Prostate gland (tissue), 2 donors: ENCODE measurements at regions not wholly inside any gene's neighbourhood (a gene's known extent, or its start where the extent isn't known, plus 50 kb on each side); places are given as distances from the start of the nearest gene placed in this dataset.
"Not testable (repeated sequence)": the region's sequence is repeated elsewhere in the genome, so short reads cannot be mapped to it uniquely, and the experiment has no call there.

Experiments used
- DNase-seq: peaks from one replicate; pipeline ENCODE4 v3.0.0-alpha.2; 2019; ENCODE audit warnings: low spot score
- H3K27ac ChIP-seq, 2 donors: fragments of 200-600 bp; sonication (generic); 2 replicates each; pipeline ENCODE4 v1.5.1; 2017 to 2019
- H3K27me3 ChIP-seq: fragments of 200-600 bp; sonication (generic); replicated peaks from 2 replicates; pipeline ENCODE4 v1.5.1; 2019; ENCODE audit not compliant: insufficient read depth
- H3K36me3 ChIP-seq, 2 donors: fragments of 200-600 bp; sonication (generic); 1 replicate in 1 of 2; 2 replicates in 1 of 2; pipeline versions ENCODE4 v1.5.1 to v1.8.1; 2017 to 2019
- H3K4me1 ChIP-seq: fragments of 200-600 bp; sonication (generic); replicated peaks from 2 replicates; pipeline ENCODE4 v1.5.1; 2019
- H3K4me3 ChIP-seq, 2 donors: fragments of 200-600 bp; sonication (generic); 2 replicates each; pipeline ENCODE4 v1.5.1; 2017 to 2019
- H3K9me3 ChIP-seq: fragments of 200-600 bp; sonication (generic); 2 replicates; pipeline ENCODE4 v1.5.1; 2017
- CTCF ChIP-seq, 4 experiments: fragments of 200-600 bp in 2 of 4; fragments of 450-650 bp in 2 of 4; sonication (generic) in 2 of 4; IDR thresholded peaks; 1 replicate in 3 of 4; 2 replicates in 1 of 4; pipeline ENCODE4 v1.5.1; 2016 to 2019; ENCODE audit warnings: antibody characterized with exemption in 4 of 4, mild to moderate bottlenecking in 2 of 4, moderate library complexity in 2 of 4
- POLR2A ChIP-seq: fragments of 450-650 bp; IDR thresholded peaks from one replicate; pipeline ENCODE4 v1.6.1; 2016; ENCODE audit warnings: antibody characterized with exemption, mild to moderate bottlenecking
- POLR2AphosphoS5 ChIP-seq: sonication (generic); formaldehyde crosslinking; IDR thresholded peaks from one replicate; pipeline ENCODE4 v1.6.1; 2017; ENCODE audit warnings: antibody characterized with exemption
- WGBS: methylation state at CpG from one replicate; pipeline ENCODE4 v1.1.5; 2018; 5-methylcytosine and 5-hydroxymethylcytosine counted together
- intact Hi-C: fragments of 100-400 bp; cut with DNase I; formaldehyde crosslinking; loops from one replicate; pipeline ENCODE4 v1.14.2; 2022

GRCh38 chr12:88720785-88721650, 140.7 kb upstream of the KITLG start:
- no peak overlapping the region for H3K27ac ChIP-seq
- TF ChIP-seq POLR2AphosphoS5, result no peak
- no peak for TF ChIP-seq CTCF (IDR thresholded peaks at IDR 0.05)
- TF ChIP-seq POLR2A, result no peak
- H3K4me1 ChIP-seq, result no peaks in the 10 kb centered on the region
- H3K9me3 ChIP-seq, result no peaks in the 10 kb centered on the region
- DNase-seq, result no peak
- 45% methylated on average over 5 of the region's 5 CpGs for WGBS
- no peak overlapping the region for H3K4me3 ChIP-seq
- intact Hi-C loops, result no loop called here
- no peaks in the 10 kb centered on the region for H3K27me3 ChIP-seq
- H3K36me3 ChIP-seq, result no peaks in the 10 kb centered on the region

GRCh38 chr12:88720231-88720630, 140.0 kb upstream of the KITLG start:
- H3K36me3 ChIP-seq, result no peaks in the 10 kb centered on the region
- no peaks in the 10 kb centered on the region for H3K4me1 ChIP-seq
- DNase-seq, result no peak
- no peaks in the 10 kb centered on the region for H3K9me3 ChIP-seq
- no peak for TF ChIP-seq CTCF (IDR thresholded peaks at IDR 0.05)
- no peak for TF ChIP-seq POLR2AphosphoS5
- no peak for TF ChIP-seq POLR2A
- no peak overlapping the region for H3K27ac ChIP-seq
- no peak overlapping the region for H3K4me3 ChIP-seq
- intact Hi-C loops, result no loop called here
- H3K27me3 ChIP-seq, result no peaks in the 10 kb centered on the region

DNA sequence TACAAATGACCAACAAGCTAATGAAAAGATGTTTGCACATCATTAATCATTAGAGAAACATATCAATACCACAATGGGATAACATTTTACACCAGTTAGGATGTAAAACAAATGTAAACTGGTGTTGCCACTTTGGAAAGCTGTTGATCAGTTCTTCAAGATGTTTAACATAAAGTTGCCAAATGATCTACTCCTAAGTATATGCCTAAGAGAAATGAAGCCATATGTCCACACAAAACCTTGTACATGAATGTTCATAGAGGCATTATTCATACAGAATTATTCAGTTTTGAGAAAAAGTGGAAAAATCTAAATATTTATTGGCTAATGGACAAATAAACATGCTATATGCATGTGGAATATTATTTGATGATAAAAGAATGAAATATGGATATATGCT, 136.9 kb upstream of the KITLG start:
- H3K27ac ChIP-seq, result no peak overlapping the region
- no peaks in the 10 kb centered on the region for H3K36me3 ChIP-seq
- TF ChIP-seq CTCF (IDR thresholded peaks at IDR 0.05) (no peak), POLR2A (no peak), POLR2AphosphoS5 (no peak)
- H3K9me3 ChIP-seq, result no peaks in the 10 kb centered on the region
- H3K4me3 ChIP-seq, result no peak overlapping the region
- no peaks in the 10 kb centered on the region for H3K4me1 ChIP-seq
- intact Hi-C loops, result no loop called here
- no peak for DNase-seq
- H3K27me3 ChIP-seq, result no peaks in the 10 kb centered on the region

DNA sequence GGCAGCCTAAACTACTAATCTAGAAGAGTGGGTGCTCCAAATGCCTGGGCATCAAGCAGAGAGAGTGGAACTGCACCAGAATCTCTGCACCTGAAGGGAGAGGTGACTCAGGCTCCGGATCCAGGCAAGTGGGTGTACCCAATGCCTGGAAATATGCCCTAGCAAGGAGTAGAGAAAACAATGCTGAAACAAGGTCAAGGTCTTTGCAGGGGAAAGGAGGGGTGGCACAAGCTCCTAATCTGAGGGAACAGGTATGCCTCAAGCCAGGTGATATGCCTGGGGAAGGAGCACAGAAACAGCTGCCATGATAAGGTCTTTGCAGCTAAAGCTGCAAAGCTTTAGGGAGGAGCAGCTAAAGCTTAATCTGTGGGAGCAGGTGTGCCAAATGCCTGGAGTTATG, 136.0 kb upstream of the KITLG start:
- no peak for DNase-seq
- no peak for TF ChIP-seq POLR2A
- TF ChIP-seq CTCF (IDR thresholded peaks at IDR 0.05), result no peak
- no peak for TF ChIP-seq POLR2AphosphoS5

DNA sequence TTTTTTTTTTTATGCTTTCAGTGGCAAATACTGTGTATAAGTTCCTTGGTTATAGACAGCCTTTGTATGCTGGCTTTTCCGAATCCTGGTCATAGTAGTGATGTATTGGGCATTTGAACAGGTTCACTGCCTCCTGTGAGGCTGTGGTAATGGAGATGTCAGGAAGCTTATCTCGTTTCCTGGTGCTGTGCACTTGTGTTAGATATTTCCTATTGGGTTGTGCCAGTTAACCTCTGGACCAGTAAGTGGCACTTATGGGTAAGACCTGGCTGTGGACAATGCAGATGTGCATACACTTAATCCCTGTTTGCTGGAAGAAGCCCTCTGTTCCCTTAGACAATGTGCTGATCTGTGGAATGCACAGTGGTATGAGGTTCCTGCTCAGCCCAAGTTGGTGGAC, 135.4 kb upstream of the KITLG start:
- no peak for DNase-seq
- 89% methylated on average over 2 of the region's 2 CpGs for WGBS
- intact Hi-C loops, result no loop called here
- no peaks in the 10 kb centered on the region for H3K27me3 ChIP-seq
- no peak overlapping the region for H3K27ac ChIP-seq
- H3K4me3 ChIP-seq, result no peak overlapping the region
- no peaks in the 10 kb centered on the region for H3K9me3 ChIP-seq
- TF ChIP-seq POLR2A, result no peak
- H3K36me3 ChIP-seq, result no peaks in the 10 kb centered on the region
- H3K4me1 ChIP-seq, result no peaks in the 10 kb centered on the region

More for the DNA sequence above, 136.0 kb upstream of the KITLG start:
- intact Hi-C loops, result no loop called here
- Histone ChIP-seq H3K27me3 (no peaks in the 10 kb centered on the region), H3K27ac (no peak overlapping the region), H3K36me3 (no peaks in the 10 kb centered on the region), H3K9me3 (no peaks in the 10 kb centered on the region), H3K4me1 (no peaks in the 10 kb centered on the region), H3K4me3 (no peak overlapping the region)
- 77% methylated on average over 1 of the region's 1 CpG for WGBS

GRCh38 chr12:88714263-88714882, 134.1 kb upstream of the KITLG start:
- intact Hi-C loops, H3K27ac ChIP-seq, H3K9me3 ChIP-seq: not testable (repeated sequence)

More at GRCh38 chr12:88714263-88714882, 134.1 kb upstream of the KITLG start:
- not testable (repeated sequence) for DNase-seq, H3K36me3 ChIP-seq, H3K4me3 ChIP-seq, H3K27me3 ChIP-seq, H3K4me1 ChIP-seq
- WGBS, result 95% methylated on average over 22 of the region's 25 CpGs
